Psoas muscle (tissue), 7 donors: ENCODE measurements at regions not wholly inside any gene's neighbourhood (a gene's known extent, or its start where the extent isn't known, plus 50 kb on each side); places are given as distances from the start of the nearest gene placed in this dataset.

Experiments
- ATAC-seq, 4 donors: fragments of 200-7000 bp; cut with Tn5 transposase; one replicate each; pipeline ENCODE4 v1.9.1; 2020; ENCODE audit warnings: moderate library complexity in 3 of 4, mild to moderate bottlenecking in 2 of 4
- DNase-seq, 2 donors: peaks; one replicate each; pipeline ENCODE4 v3.0.0-alpha.2; 2020
- H3K27ac ChIP-seq: fragments of 200-600 bp; one replicate; pipeline ENCODE4 v1.8.0; 2022
- H3K27me3 ChIP-seq, 3 donors: fragments of 200-600 bp in 1 of 3; one replicate each; pipeline versions ENCODE4 v1.6.1 to v1.8.0; 2013 to 2022; ENCODE audit warnings: low read length in 2 of 3, mild to moderate bottlenecking in 2 of 3, moderate library complexity in 1 of 3; ENCODE audit not compliant: insufficient read depth in 3 of 3
- H3K36me3 ChIP-seq, 2 donors: fragments of 200-600 bp in 1 of 2; one replicate each; pipeline versions ENCODE4 v1.6.1 to v1.8.0; 2013 to 2022; ENCODE audit warnings: low read depth in 1 of 2, mild to moderate bottlenecking in 1 of 2, moderate library complexity in 1 of 2; ENCODE audit not compliant: insufficient read depth in 1 of 2
- H3K4me1 ChIP-seq: fragments of 200-600 bp; one replicate; pipeline ENCODE4 v1.8.0; 2022
- H3K4me3 ChIP-seq: fragments of 200-600 bp; one replicate; pipeline ENCODE4 v1.8.0; 2022; ENCODE audit warnings: mild to moderate bottlenecking
- H3K9me3 ChIP-seq: fragments of 200-600 bp; one replicate; pipeline ENCODE4 v1.8.0; 2022
- CTCF ChIP-seq: fragments of 200-600 bp; IDR thresholded peaks from one replicate; pipeline ENCODE4 v1.8.0; 2022; ENCODE audit warnings: antibody characterized with exemption
- WGBS, 3 donors: extraction: QIAGEN DNeasy Blood & Tissue Kit; methylation state at CpG; one replicate each; pipeline versions ENCODE4 v1.1.6 to v1.1.7; 2013; 5-methylcytosine and 5-hydroxymethylcytosine counted together
- intact Hi-C, 2 donors: fragments of 100-400 bp; cut with DNase I; formaldehyde crosslinking; loops; one replicate each; pipeline versions ENCODE4 v1.11.0 to v1.14.2; 2022
- donor health status: healthy with polysubstance abuse.
- donor health status: DM: no; HTN: no; CAD: no; lungs with moderate emphysema.
- donor health status: Bipolar disorder and iron deficiency.
- donor health status: healthy.
- donor health status: DM: yes; HTN: yes; CAD: no.
- donor health status: DM: no; HTN: no; CAD: no.
- donor health status: DM: yes; HTN: yes; CAD: no.

GRCh38 chrX:149372866-149373265, 132.2 kb downstream of the IDS start:
- no peak overlapping the region for H3K4me3 ChIP-seq
- intact Hi-C loops: no loop called here
- no peak overlapping the region for H3K27ac ChIP-seq
- ATAC-seq (no peak), DNase-seq (no peak)
- TF ChIP-seq CTCF: no peak
- H3K27me3 ChIP-seq: no peaks in the 10 kb centered on the region
- H3K36me3 ChIP-seq: no peaks in the 10 kb centered on the region
- WGBS, 3 donors: 33 to 85% (median 67%) methylated on average over 2 of the region's 2 CpGs
- H3K9me3 ChIP-seq: no peaks in the 10 kb centered on the region
- no peaks in the 10 kb centered on the region for H3K4me1 ChIP-seq

- Histone ChIP-seq H3K4me3 (no peak overlapping the region), H3K27me3 (no peaks in the 10 kb centered on the region), H3K27ac (no peak overlapping the region), H3K36me3 (no peaks in the 10 kb centered on the region), H3K9me3 (no peaks in the 10 kb centered on the region), H3K4me1 (no peaks in the 10 kb centered on the region)
- 17 to 37% (median 30%) methylated on average over 3 of the region's 3 CpGs for WGBS, 3 donors
- no peak for ATAC-seq
- DNase-seq: no peak
- intact Hi-C loops: no loop called here
- no peak for TF ChIP-seq CTCF
Observed at GRCh38 chrX:149371986-149372385, 133.1 kb downstream of the IDS start.

- no peak overlapping the region for H3K27ac ChIP-seq
- no peaks in the 10 kb centered on the region for H3K27me3 ChIP-seq
- 60 to 72% (median 69%) methylated on average over 6 of the region's 6 CpGs for WGBS, 3 donors
- no peak for TF ChIP-seq CTCF
- no peaks in the 10 kb centered on the region for H3K36me3 ChIP-seq
- ATAC-seq: no peak
- H3K4me3 ChIP-seq: no peak overlapping the region
- H3K9me3 ChIP-seq: no peaks in the 10 kb centered on the region
- no peak for DNase-seq
- no peaks in the 10 kb centered on the region for H3K4me1 ChIP-seq
- intact Hi-C loops: no loop called here
Observed at GRCh38 chrX:149370097-149370496, 135.0 kb downstream of the IDS start.

- Histone ChIP-seq H3K36me3 (no peaks in the 10 kb centered on the region), H3K9me3 (no peaks in the 10 kb centered on the region), H3K27me3 (no peaks in the 10 kb centered on the region), H3K27ac (no peak overlapping the region), H3K4me3 (no peak overlapping the region), H3K4me1 (no peaks in the 10 kb centered on the region)
- ATAC-seq: no peak
- no peak for DNase-seq
- intact Hi-C loops: no loop called here
- TF ChIP-seq CTCF: no peak
Observed at GRCh38 chrX:149365552-149365951, 139.6 kb downstream of the IDS start.

GRCh38 chrX:149365061-149365460, 140.0 kb downstream of the IDS start:
- Histone ChIP-seq H3K4me1 (no peaks in the 10 kb centered on the region), H3K4me3 (no peak overlapping the region), H3K27ac (no peak overlapping the region), H3K9me3 (peaks cover under 1% of the 10 kb centered on the region), H3K36me3 (no peaks in the 10 kb centered on the region), H3K27me3 (no peaks in the 10 kb centered on the region)
- no peak for DNase-seq
- 86 to 95% (median 89%) methylated on average over 1 of the region's 1 CpG for WGBS, 3 donors
- ATAC-seq: no peak
- intact Hi-C loops: no loop called here
- TF ChIP-seq CTCF: no peak
